SK-N-DZ (cell line): ENCODE measurements at regions not wholly inside any gene's neighbourhood (a gene's known extent, or its start where the extent isn't known, plus 50 kb on each side); places are given as distances from the start of the nearest gene placed in this dataset.
A peak's percentile ranks its signal among the peaks of the same experiment; 100 is the strongest.

ENCODE experiments used
- DNase-seq: peaks from one replicate; pipeline ENCODE4 v3.0.0-alpha.2; 2015; ENCODE audit warnings: low spot score

DNA sequence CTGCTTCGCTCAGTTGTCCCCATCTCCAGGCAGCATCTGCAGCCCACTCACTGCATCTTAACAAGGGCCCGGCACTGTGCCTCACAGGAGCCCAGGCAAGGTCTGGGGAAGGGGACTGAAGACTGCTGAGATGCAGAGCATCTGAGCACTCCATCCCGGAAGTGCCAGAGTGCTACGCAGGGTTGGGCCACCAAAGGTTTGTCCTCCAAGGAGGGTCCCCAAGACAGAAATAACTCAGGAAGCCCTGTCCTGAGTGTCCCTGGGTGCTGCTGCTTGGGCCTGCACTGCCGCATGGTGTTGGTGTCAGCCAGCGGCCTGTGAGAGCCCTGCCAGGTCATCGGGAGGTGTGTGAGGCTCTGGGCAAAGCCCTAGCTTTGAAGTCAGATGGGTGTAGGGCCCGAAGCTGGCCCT lies 288.2 kb upstream of the ZMIZ1 start:
- DNase-seq = no peak

- no peak for DNase-seq
These were observed 287.4 kb upstream of the ZMIZ1 start for GRCh38 chr10:78781251-78781913.

DNA sequence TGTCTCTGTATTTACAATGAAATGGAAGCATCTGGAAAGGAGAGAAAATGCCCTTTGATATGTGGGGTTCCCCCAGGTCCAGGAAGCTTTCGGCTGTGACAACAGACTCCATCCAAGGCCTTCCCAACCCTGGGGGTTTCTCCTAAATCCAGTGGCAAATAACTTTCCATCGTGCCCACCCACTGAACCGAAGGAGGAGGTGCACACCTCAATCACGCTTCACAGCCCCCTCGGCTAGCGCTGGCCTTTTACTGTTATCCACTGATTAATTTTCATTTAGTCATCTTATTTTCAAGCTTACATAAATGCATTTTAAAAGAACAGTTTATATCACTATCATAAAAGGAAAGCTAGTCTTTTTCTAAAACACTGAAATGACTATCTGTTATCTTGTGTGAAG lies 286.8 kb upstream of the ZMIZ1 start:
- no peak for DNase-seq

- DNase-seq = no peak
These were observed 286.3 kb upstream of the ZMIZ1 start for GRCh38 chr10:78782441-78782840.

- DNase-seq = no peak
These were observed 285.0 kb upstream of the ZMIZ1 start for GRCh38 chr10:78783753-78784152.

GRCh38 chr10:78784546-78784945 lies 284.2 kb upstream of the ZMIZ1 start:
- no peak for DNase-seq

- DNase-seq = no peak
These were observed 283.7 kb upstream of the ZMIZ1 start for GRCh38 chr10:78785066-78785465.

GRCh38 chr10:78785991-78786390 lies 282.8 kb upstream of the ZMIZ1 start:
- DNase-seq = no peak

DNA sequence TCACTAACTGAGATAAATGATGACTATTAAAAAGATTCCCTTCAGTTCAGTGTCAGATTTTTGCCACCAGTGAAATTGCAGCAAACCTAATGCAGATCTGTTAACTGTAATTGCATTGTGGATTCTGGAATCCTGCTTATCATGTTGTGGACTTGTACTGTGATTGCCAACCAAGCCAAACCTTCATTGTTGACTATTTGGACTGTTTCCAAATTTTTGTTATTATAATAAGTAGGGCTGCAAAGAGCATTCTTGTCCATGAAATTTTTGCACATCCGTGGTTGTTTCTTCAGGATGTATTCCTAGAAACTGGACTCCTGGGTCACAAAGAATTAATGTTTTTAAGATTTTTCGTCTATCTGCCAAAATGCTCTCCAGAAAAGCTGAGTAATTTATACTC lies 281.6 kb upstream of the ZMIZ1 start:
- no peak for DNase-seq

DNA sequence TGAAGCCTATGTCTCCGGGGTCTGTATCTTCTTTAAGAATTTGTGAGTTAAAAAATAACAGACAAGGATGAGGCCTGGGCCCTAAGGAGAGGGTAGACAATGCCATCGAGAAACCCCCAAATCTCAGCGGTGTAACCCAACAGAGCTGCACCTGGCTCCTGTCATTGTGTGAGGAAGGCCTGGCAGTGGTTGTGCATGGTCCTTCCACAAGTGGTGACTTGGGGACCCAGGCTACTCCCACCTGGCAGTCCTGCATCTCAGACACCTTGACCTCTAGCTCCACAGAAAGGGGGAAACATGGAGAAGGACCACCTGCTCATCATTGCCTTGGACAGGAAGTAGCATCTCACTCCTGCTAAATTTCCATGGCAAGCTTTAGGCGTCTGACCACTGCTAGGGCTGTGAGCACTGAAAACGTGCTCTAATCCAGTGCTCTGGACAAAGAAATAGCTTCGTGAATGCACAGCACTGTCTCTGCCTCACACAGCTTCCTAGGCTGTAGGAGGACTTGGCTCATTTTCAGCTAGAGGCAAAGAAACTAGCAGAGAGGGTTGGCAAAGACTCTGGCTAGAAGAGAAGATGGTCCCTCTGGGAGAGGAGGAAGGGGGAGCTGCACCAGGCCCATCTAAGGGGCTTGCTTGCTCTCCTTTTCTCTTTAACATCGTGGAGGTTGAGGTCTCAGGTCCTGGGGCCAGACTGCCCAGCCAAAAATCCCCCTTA lies 273.9 kb upstream of the ZMIZ1 start:
- DNase-seq = no peak

DNA sequence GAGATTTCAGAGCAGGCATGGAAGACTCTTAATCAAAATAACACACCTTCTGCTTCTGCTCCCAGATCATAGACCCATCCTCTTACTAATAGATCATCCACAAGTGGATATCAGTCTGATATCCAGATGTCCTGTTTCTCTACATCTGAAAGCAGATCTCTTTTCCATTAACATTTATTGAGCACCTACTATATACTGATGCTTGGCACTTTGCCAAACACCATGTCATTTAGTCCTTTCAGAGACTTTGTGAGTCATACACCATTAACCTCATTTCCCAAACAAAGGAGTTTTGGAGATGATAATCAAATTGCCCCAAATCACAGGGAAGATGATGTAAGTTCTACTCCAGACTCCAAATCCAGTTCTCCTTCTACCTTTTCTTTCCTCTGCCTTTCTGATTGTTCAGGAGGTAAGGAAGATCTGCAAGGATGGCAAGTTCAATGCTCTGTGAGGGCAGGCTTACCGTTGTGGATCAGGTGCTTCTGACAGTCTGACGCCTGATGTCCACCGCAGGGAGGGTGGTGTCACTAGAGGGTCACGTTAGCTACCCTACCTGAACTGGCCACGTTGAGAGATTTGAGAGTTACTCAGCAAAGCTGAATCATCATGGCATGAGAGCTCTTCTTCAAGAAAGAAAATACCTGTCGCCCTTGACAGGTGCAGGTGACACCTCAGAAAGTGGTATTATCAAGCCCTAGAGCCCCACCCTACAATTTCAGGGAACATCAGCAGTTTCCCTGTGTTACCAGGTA lies 269.6 kb upstream of the ZMIZ1 start:
- DNase-seq = no peak

GRCh38 chr10:78800006-78800405 lies 268.8 kb upstream of the ZMIZ1 start:
- DNase-seq = no peak

DNA sequence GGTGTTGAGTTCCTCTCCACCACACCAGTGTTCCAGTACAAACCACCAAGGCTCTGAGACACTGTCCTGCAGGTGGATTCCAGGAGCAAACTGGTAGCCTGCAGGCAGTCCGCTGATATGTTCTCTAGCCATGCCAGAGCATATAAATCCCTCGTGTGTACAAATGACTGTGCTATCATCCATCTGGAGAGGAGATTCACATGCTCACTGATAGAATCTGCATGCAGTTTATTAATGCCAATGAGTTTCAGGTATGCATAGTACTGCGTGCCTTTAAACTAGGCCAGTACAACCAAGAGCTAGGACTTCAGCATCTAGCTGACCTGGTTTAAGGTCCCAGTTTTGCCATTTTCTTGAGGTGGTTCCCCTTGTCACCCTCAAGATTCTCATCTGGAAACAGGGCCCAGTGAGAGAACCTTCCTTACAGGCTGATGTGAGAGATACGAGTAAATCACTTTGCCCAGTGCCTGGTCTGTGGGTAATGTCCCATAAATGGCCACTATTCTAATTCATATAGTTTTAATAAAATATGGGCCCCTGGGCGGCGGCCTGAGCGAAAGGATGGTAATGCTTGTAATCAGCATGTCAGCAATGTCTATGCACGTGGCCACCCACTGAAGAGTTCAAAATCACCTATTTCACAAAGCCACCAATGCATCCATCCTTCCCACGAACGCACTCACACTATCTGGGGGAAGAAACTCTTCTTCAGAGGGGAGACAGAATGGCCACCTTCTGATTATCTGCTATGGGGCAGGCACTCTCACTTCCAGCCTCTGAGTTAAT lies 268.0 kb upstream of the ZMIZ1 start:
- DNase-seq = no peak

DNA sequence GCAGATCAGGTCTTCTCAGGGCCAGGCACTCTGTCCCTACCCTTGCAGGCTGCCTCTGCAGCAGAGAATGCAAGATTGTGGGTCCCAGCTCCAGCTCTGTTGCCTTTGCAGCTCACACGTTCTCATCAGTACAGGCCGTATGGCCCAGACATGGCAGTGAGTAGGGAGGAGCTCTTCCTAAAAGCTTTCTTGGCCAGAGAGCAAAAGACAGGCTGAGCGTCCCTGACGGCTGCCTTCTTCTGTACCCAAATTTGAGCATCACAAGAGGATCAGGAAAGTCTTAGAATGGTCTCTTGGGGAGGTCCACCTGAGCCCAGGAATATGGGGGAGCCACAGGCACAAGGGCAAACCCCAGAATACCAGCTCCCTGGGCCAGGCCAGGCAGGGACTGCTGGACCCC lies 266.3 kb upstream of the ZMIZ1 start:
- DNase-seq = no peak

GRCh38 chr10:78802866-78803265 lies 265.9 kb upstream of the ZMIZ1 start:
- no peak for DNase-seq

DNA sequence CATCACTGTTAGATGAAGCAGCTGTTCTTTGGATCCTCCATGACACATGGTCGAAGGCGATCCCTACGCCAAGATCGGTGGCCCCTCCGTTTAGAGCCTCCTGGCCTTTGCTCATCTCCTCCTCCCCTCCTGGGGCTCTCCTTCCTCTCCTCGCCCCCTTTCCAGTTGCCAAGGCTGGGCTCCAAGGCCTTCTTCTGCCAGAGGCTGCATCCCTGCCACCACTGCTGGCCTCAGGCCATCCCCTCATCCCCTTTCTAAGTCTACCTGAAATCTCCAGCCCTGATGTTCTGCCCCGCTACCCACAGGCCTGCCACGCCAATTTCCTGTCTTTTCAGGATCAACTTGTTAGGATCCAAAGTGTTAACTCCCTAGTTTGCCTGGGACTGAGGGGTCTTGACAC lies 265.1 kb upstream of the ZMIZ1 start:
- DNase-seq = no peak

DNA sequence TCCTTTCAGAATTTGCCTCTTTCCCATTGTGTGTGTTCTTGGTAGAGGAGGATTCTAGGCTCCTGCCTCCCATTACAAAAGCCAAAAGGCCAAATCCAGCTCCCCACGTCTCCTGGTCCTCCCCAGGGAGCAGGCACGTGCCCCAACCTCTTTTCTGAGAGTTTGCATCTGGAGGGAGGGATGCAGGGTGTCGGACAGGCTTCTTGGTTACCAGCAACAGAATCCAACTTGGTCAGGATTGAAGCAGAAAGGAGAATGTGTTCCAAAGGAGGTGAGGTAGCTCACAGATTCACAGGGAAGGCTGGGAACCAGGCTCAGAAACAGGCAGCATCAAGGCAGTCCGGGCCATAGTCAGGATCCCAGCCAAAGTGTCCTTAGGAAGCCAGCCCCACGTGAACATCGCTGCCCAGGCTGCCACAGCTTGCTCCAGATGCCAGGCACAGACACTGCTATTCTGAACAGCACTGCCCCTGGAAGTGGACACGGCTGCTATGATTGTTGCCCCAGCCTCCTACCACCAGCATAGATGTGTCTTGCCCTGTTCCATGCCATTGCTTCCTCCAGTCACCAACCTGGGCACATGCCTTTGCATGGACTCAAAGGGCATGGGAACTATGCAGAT lies 264.2 kb upstream of the ZMIZ1 start:
- DNase-seq = no peak

- DNase-seq = peak; percentile 73
These were observed 263.6 kb upstream of the ZMIZ1 start for GRCh38 chr10:78805176-78805575.

- DNase-seq = peak; percentile 74
These were observed 262.0 kb upstream of the ZMIZ1 start for GRCh38 chr10:78806681-78807221.

DNA sequence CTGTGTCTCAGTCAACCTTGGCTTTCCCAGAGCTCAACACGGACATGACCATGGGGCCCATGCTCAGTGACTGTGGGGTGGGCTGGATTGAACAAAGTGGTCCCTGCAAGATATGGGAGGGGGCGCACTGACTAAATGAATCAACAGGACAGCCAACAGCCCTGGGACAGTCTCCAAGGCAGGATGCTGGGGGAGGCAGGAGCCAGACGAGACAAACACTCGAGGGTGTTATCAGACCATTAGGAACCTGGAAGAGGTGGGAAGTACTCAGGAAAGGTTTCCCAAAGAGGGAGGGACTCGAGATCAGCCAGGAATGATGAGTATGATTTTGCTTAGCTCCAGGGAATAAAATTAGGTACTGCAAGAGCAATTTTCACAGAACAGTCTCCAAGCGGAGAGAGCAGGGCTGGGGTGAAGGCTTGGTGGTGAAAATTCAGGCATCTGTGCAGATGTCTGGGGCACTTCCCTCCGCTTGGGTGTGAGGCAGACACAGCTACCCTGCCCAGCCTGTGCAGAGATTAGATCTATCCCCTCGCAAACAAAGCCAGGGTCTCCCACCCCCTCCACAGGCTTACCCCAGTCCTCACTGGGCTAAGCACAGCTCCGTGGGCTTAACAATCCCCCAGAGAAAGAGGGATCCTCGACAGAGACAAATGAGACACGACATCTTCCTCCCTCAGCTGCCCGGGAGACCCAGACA lies 261.1 kb upstream of the ZMIZ1 start:
- DNase-seq = peak; percentile 28

DNA sequence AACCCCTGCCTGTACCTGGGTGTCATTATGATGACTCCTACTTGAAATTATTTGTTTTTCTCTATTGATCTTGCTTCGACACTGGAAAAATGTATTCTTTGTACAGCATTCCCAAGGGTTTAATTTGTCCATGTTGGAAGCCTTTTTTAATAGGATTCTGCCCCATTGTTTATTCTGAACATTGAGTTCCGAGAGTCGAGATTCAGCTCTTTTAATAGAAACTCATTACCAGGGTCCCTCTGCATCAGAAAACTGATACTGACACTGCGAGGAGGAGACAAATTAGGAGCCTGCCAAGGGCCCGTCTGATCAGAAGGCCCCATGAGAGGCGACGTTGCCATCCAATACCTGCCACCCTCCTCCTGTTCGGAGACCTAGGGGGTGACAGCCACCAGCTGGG lies 260.5 kb upstream of the ZMIZ1 start:
- no peak for DNase-seq
